ENCODE measurements at regions not wholly inside any gene's neighbourhood (a gene's known extent, or its start where the extent isn't known, plus 50 kb on each side); places are given as distances from the start of the nearest gene placed in this dataset.

DNA sequence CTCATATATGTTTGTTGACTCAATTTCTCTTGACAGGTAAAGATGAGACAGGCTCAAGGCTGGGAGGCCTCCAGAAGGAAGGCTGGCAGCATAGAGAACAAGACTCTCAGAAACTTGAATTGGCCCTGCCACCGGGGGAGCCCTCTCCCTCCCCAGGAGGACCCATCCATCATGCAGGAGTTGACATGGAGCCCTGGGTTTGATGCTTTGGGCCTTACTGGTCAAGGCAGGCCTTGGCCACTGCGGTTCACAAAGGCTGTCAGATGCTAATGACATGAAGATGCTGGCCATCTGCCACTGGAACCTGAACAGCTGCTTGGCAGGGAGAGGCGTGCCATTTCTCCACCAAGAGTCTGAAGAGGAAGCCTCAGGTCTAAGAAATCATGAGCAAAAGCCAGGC is 193.6 kb downstream of the MTCL1 start:
- H3K27me3 ChIP-seq = no peaks in the 10 kb centered on the region
- DNase-seq = no peak
- no peaks in the 10 kb centered on the region for H3K36me3 ChIP-seq
- 56 to 67% methylated on average over 3 of the region's 3 CpGs for WGBS, 2 donors
- H3K4me1 ChIP-seq = no peaks in the 10 kb centered on the region
- intact Hi-C loops (cut with DNase I) = no loop called here
- TF ChIP-seq CTCF (IDR thresholded peaks at IDR 0.05) (no peak), POLR2A (IDR thresholded peaks at IDR 0.05) (no peak)
- no peak overlapping the region for H3K4me3 ChIP-seq (replicated peaks in 1 of 3)
- H3K9me3 ChIP-seq = no peaks in the 10 kb centered on the region
- H3K27ac ChIP-seq = no peak overlapping the region

DNA sequence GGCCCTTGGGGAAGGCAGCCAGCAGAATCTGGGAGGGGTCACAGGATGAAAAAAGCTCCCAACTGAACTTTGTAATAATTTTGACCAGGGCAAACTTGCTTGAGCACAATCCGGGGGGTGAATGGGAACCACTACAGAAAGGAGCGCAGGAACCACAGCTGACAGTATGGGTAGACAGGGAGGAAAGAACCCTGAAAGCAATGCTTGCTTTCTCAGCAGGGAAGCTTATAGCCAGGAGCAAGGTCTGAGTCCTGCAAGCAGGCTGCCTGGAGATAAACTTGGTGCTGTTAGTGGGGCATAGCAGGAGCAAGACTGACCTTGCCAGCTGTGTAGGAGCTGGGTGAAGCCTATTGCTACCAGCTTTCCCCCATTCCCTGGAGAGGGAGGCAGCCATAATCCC is 195.2 kb downstream of the MTCL1 start:
- no peaks in the 10 kb centered on the region for H3K9me3 ChIP-seq
- WGBS, 2 donors = 96 to 97% methylated on average over 2 of the region's 2 CpGs
- DNase-seq = no peak
- H3K27me3 ChIP-seq = no peaks in the 10 kb centered on the region
- H3K27ac ChIP-seq = no peak overlapping the region
- no peak for TF ChIP-seq POLR2A (IDR thresholded peaks at IDR 0.05)
- TF ChIP-seq CTCF (IDR thresholded peaks at IDR 0.05) = no peak
- H3K4me1 ChIP-seq = no peaks in the 10 kb centered on the region
- intact Hi-C loops (cut with DNase I) = no loop called here
- no peak overlapping the region for H3K4me3 ChIP-seq (replicated peaks in 1 of 3)
- no peaks in the 10 kb centered on the region for H3K36me3 ChIP-seq

DNA sequence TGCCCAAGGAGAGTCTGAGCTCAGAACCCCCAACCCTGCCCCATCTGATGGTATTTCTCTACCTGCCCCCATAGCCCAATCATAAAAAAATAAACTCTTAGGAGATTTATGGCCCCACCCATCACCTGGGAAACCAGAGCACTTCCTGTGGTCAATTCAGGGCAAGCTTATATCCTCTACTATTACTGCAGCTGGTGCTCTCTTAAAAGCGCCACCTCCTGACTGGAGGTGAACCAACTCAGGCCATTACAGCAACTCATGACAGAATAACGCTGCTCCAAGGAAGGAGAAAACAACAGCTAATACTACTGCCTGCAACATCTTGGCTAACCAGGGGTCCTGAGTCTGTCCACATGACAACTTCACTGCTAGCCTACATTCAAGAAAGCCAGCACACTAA is 195.7 kb downstream of the MTCL1 start:
- TF ChIP-seq CTCF (IDR thresholded peaks at IDR 0.05) = no peak
- TF ChIP-seq POLR2A (IDR thresholded peaks at IDR 0.05) = no peak
- Histone ChIP-seq H3K27me3 (no peaks in the 10 kb centered on the region), H3K4me3 (replicated peaks in 1 of 3) (no peak overlapping the region), H3K9me3 (no peaks in the 10 kb centered on the region), H3K27ac (no peak overlapping the region), H3K36me3 (no peaks in the 10 kb centered on the region), H3K4me1 (no peaks in the 10 kb centered on the region)
- WGBS, 2 donors = 81 to 96% methylated on average over 2 of the region's 2 CpGs
- DNase-seq = no peak
- intact Hi-C loops (cut with DNase I) = no loop called here

GRCh38 chr18:8904316-8904715 is 198.2 kb upstream of the NDUFV2 start:
- Histone ChIP-seq H3K4me1 (no peaks in the 10 kb centered on the region), H3K4me3 (replicated peaks in 1 of 3) (no peak overlapping the region), H3K36me3 (no peaks in the 10 kb centered on the region), H3K9me3 (no peaks in the 10 kb centered on the region), H3K27me3 (no peaks in the 10 kb centered on the region), H3K27ac (no peak overlapping the region)
- intact Hi-C loops (cut with DNase I) = no loop called here
- TF ChIP-seq POLR2A (IDR thresholded peaks at IDR 0.05) = no peak
- no peak for TF ChIP-seq CTCF (IDR thresholded peaks at IDR 0.05)
- no peak for DNase-seq

GRCh38 chr18:8908792-8909510 is 193.5 kb upstream of the NDUFV2 start:
- H3K4me3 ChIP-seq (replicated peaks in 1 of 3) = no peak overlapping the region
- no peaks in the 10 kb centered on the region for H3K9me3 ChIP-seq
- 86 to 88% methylated on average over 2 of the region's 2 CpGs for WGBS, 2 donors
- no peaks in the 10 kb centered on the region for H3K36me3 ChIP-seq
- H3K27me3 ChIP-seq = no peaks in the 10 kb centered on the region
- no peak for TF ChIP-seq CTCF (IDR thresholded peaks at IDR 0.05)
- TF ChIP-seq POLR2A (IDR thresholded peaks at IDR 0.05) = no peak
- no peaks in the 10 kb centered on the region for H3K4me1 ChIP-seq
- no peak overlapping the region for H3K27ac ChIP-seq
- intact Hi-C loops (cut with DNase I) = no loop called here
- DNase-seq = no peak

Data from thyroid gland (tissue), 4 donors.